ENCODE measurements at regions not wholly inside any gene's neighbourhood (a gene's known extent, or its start where the extent isn't known, plus 50 kb on each side); places are given as distances from the start of the nearest gene placed in this dataset.
"Not testable (repeated sequence)": the region's sequence is repeated elsewhere in the genome, so short reads cannot be mapped to it uniquely, and the experiment has no call there.

DNA sequence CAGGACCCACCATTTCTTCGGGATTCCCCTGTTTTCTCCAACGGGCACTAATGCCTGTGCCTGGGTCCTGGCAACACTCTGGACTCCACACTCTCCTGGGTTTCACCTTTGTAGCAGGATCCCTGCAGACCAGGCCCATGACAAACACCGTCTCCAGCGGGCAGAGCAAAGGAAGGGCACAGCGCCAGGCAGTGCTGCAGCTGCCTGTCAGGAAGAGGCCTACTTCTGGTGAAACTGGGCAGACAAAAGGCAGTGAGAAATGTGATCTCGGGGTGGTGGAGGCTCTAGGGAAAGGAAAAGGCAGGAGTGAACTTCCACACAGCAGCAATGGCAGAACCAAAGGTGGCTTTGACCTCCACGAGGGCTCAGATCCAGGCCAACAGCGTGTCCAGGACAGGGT is 165.3 kb downstream of the OR4F15 start:
- H3K4me3 ChIP-seq (ENCODE audit: low read depth, low read length); H3K27ac ChIP-seq (ENCODE audit: extremely low read depth, low read depth, low read length); H3K36me3 ChIP-seq (ENCODE audit: control insufficient read depth in 2 of 2, insufficient read depth in 1 of 2, low read length in 2 of 2); H3K9me3 ChIP-seq (ENCODE audit: control insufficient read depth, insufficient read depth, low read depth, low read length); H3K4me1 ChIP-seq (ENCODE audit: control insufficient read depth, insufficient read depth, low read length); CTCF ChIA-PET; POLR2A ChIA-PET: not testable (repeated sequence)

DNA sequence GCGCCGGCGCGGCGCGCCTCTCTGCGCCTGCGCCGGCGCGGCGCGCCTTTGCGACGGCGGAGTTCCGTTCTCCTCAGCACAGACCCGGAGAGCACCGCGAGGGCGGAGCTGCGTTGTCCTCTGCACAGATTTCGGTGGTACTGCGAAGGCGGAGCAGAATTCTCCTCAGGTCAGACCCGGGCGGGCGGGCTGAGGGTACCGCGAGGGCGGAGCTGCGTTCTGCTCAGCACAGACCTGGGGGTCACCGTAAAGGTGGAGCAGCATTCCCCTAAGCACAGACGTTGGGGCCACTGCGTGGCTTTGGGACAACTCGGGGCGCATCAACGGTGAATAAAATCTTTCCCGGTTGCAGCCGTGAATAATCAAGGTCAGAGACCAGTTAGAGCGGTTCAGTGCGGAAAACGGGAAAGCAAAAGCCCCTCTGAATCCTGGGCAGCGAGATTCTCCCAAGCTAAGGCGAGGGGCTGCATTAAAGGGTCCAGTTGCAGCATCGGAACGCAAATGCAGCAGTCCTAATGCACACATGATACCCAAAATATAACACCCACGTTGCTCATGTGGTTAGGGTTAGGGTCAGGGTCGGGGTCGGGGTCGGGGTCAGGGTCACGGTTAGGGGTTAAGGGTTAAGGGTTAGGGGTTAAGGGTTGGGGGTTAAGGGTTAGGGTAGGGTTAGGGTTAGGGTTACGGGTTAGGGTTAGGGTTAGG is 168.4 kb downstream of the OR4F15 start:
- H3K9me3 ChIP-seq (ENCODE audit: control insufficient read depth, insufficient read depth, low read depth, low read length); CTCF ChIA-PET; POLR2A ChIA-PET; H3K4me1 ChIP-seq (ENCODE audit: control insufficient read depth, insufficient read depth, low read length); H3K27ac ChIP-seq (ENCODE audit: extremely low read depth, low read depth, low read length); H3K4me3 ChIP-seq (ENCODE audit: low read depth, low read length); H3K36me3 ChIP-seq (ENCODE audit: control insufficient read depth in 2 of 2, insufficient read depth in 1 of 2, low read length in 2 of 2): not testable (repeated sequence)

Measured in HEK293 (cell line).